Fibroblast of skin of right quadriceps (primary cell): ENCODE measurements at regions not wholly inside any gene's neighbourhood (a gene's known extent, or its start where the extent isn't known, plus 50 kb on each side); places are given as distances from the start of the nearest gene placed in this dataset.
A peak's percentile ranks its signal among the peaks of the same experiment; 100 is the strongest.

ENCODE experiments used
- DNase-seq: peaks from one replicate; pipeline ENCODE4 v3.0.0-alpha.2; 2013

GRCh38 chr14:42013153-42013552 is 406.5 kb downstream of the LRFN5 start:
- DNase-seq, result no peak

GRCh38 chr14:42011221-42011620 is 404.5 kb downstream of the LRFN5 start:
- no peak for DNase-seq

GRCh38 chr14:42004321-42004720 is 397.6 kb downstream of the LRFN5 start:
- DNase-seq, result no peak

GRCh38 chr14:42002141-42002540 is 395.5 kb downstream of the LRFN5 start:
- DNase-seq, result peak; percentile 76

GRCh38 chr14:42001431-42001830 is 394.8 kb downstream of the LRFN5 start:
- DNase-seq, result peak; percentile 89

- peak; percentile 13 for DNase-seq
These were observed 393.8 kb downstream of the LRFN5 start for GRCh38 chr14:42000450-42000849.

GRCh38 chr14:41993687-41994086 is 387.0 kb downstream of the LRFN5 start:
- DNase-seq, result no peak

- peak; percentile 45 for DNase-seq
These were observed 380.0 kb downstream of the LRFN5 start for GRCh38 chr14:41986700-41987099.

GRCh38 chr14:41986083-41986645 is 379.5 kb downstream of the LRFN5 start:
- DNase-seq, result no peak

GRCh38 chr14:41973178-41973577 is 366.5 kb downstream of the LRFN5 start:
- DNase-seq, result no peak

GRCh38 chr14:41972531-41972930 is 365.9 kb downstream of the LRFN5 start:
- no peak for DNase-seq

GRCh38 chr14:41960281-41960680 is 353.6 kb downstream of the LRFN5 start:
- peak; percentile 4 for DNase-seq

GRCh38 chr14:41957459-41957858 is 350.8 kb downstream of the LRFN5 start:
- DNase-seq, result no peak
